Astrocyte (in vitro differentiated cells and primary cell): ENCODE measurements at regions not wholly inside any gene's neighbourhood (a gene's known extent, or its start where the extent isn't known, plus 50 kb on each side); places are given as distances from the start of the nearest gene placed in this dataset.

ENCODE experiments used
- DNase-seq: peaks from one replicate; pipeline ENCODE4 v3.0.0-alpha.2; 2010; ENCODE audit warnings: low read depth
- FAIRE-seq: peaks from 2 replicates; lab custom pipeline; 2011; peaks lifted over from hg19 to GRCh38; lab: Jason Lieb, UNC
- H2AFZ ChIP-seq: 2 replicates; pipeline ENCODE4 v1.6.0; 2012; ENCODE audit warnings: low read depth, low read length, inconsistent platforms
- H3K27ac ChIP-seq: 2 replicates; pipeline ENCODE4 v1.5.1; 2011; ENCODE audit warnings: low read depth, low read length, inconsistent platforms
- H3K27me3 ChIP-seq: 2 replicates; pipeline ENCODE4 v1.6.0; 2011; ENCODE audit warnings: low read length, inconsistent platforms; ENCODE audit not compliant: insufficient read depth
- H3K36me3 ChIP-seq: 2 replicates; pipeline ENCODE4 v1.5.1; 2011; ENCODE audit warnings: low read length, inconsistent platforms; ENCODE audit not compliant: insufficient read depth
- H3K4me1 ChIP-seq: 2 replicates; pipeline ENCODE4 v1.5.1; 2011; ENCODE audit warnings: low read length, inconsistent platforms; ENCODE audit not compliant: insufficient read depth
- H3K4me2 ChIP-seq: 2 replicates; pipeline ENCODE4 v1.6.0; 2012; ENCODE audit warnings: low read length, inconsistent platforms
- H3K4me3 ChIP-seq: 2 replicates; pipeline ENCODE4 v1.5.1; 2011; ENCODE audit warnings: low read depth, mild to moderate bottlenecking, low read length, inconsistent platforms; ENCODE audit not compliant: insufficient read depth
- H3K79me2 ChIP-seq: 2 replicates; pipeline ENCODE4 v1.6.0; 2012; ENCODE audit warnings: mild to moderate bottlenecking, low read length, inconsistent platforms; ENCODE audit not compliant: insufficient read depth
- H3K9ac ChIP-seq: 2 replicates; pipeline ENCODE4 v1.6.0; 2012; ENCODE audit warnings: mild to moderate bottlenecking, low read length, inconsistent platforms
- H3K9me3 ChIP-seq: 2 replicates; pipeline ENCODE4 v1.5.1; 2012; ENCODE audit warnings: low read depth, mild to moderate bottlenecking, low read length, inconsistent platforms; ENCODE audit not compliant: insufficient read depth
- H4K20me1 ChIP-seq: 2 replicates; pipeline ENCODE4 v1.6.0; 2012; ENCODE audit warnings: low read length, inconsistent platforms; ENCODE audit not compliant: insufficient read depth
- H3K27ac Mint-ChIP-seq: one replicate; pipeline ENCODE4 v1.8.0; 2021; ENCODE audit warnings: mild to moderate bottlenecking, mixed read lengths; ENCODE audit not compliant: unreplicated experiment
- H3K27me3 Mint-ChIP-seq: one replicate; pipeline ENCODE4 v1.8.0; 2021; ENCODE audit warnings: low read depth, mixed read lengths; ENCODE audit not compliant: unreplicated experiment
- H3K36me3 Mint-ChIP-seq: one replicate; pipeline ENCODE4 v1.8.0; 2021; ENCODE audit warnings: low read depth, mixed read lengths; ENCODE audit not compliant: unreplicated experiment
- H3K4me1 Mint-ChIP-seq: one replicate; pipeline ENCODE4 v1.8.0; 2021; ENCODE audit warnings: low read depth, mixed read lengths; ENCODE audit not compliant: unreplicated experiment
- H3K4me3 Mint-ChIP-seq: one replicate; pipeline ENCODE4 v1.8.0; 2021; ENCODE audit warnings: mild to moderate bottlenecking, moderate library complexity, mixed read lengths; ENCODE audit not compliant: unreplicated experiment
- H3K9me3 Mint-ChIP-seq: one replicate; pipeline ENCODE4 v1.8.0; 2021; ENCODE audit warnings: mild to moderate bottlenecking, mixed read lengths; ENCODE audit not compliant: unreplicated experiment
- EZH2 ChIP-seq: IDR thresholded peaks from 2 replicates; pipeline ENCODE4 v1.6.1; 2012; ENCODE audit warnings: mild to moderate bottlenecking, low read length, inconsistent platforms; ENCODE audit not compliant: insufficient read depth
- TF ChIP-seq, protein P1 (sequence below): IDR thresholded peaks from 2 replicates; pipeline ENCODE4 v1.5.1; 2011; ENCODE audit warnings: low read depth, mild to moderate bottlenecking, inconsistent platforms, low read length, moderate library complexity; ENCODE audit not compliant: insufficient read depth

DNA sequence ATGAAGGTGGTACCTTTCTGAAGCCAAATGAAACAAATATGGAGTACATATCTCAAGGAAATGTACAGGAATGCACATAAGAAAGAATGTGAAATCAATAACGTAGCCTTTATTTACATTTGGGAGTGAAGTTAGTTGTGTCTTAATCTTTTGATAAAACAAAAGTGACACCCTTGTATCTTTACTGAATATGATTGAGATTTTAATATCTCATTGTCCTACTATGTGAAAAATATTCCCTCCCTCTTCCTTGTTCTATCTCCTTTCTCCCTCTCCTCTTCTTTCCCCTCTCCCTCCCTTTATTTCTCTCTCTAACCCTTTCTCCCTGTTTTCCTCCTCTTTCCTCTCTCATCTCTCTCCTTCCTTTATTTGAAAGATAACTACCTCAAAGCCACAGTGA is 89.1 kb downstream of the PTCHD4 start:
- Histone ChIP-seq H3K9me3 (no peaks in the 10 kb centered on the region), H3K36me3 (no peaks in the 10 kb centered on the region), H3K4me1 (no peaks in the 10 kb centered on the region), H3K79me2 (no peaks in the 10 kb centered on the region), H3K9ac (no peak overlapping the region), H4K20me1 (no peaks in the 10 kb centered on the region), H3K4me3 (no peak overlapping the region), H3K4me2 (no peak overlapping the region), H2AFZ (no peak overlapping the region), H3K27ac (no peak overlapping the region), H3K27me3 (no peaks in the 10 kb centered on the region)
- H3K27me3 Mint-ChIP-seq = no peaks in the 10 kb centered on the region
- no peak for DNase-seq
- TF ChIP-seq, protein P1, sequence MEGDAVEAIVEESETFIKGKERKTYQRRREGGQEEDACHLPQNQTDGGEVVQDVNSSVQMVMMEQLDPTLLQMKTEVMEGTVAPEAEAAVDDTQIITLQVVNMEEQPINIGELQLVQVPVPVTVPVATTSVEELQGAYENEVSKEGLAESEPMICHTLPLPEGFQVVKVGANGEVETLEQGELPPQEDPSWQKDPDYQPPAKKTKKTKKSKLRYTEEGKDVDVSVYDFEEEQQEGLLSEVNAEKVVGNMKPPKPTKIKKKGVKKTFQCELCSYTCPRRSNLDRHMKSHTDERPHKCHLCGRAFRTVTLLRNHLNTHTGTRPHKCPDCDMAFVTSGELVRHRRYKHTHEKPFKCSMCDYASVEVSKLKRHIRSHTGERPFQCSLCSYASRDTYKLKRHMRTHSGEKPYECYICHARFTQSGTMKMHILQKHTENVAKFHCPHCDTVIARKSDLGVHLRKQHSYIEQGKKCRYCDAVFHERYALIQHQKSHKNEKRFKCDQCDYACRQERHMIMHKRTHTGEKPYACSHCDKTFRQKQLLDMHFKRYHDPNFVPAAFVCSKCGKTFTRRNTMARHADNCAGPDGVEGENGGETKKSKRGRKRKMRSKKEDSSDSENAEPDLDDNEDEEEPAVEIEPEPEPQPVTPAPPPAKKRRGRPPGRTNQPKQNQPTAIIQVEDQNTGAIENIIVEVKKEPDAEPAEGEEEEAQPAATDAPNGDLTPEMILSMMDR = no peak
- TF ChIP-seq EZH2 = no peak
- no peak overlapping the region for H3K4me3 Mint-ChIP-seq
- H3K36me3 Mint-ChIP-seq = peaks cover 4% of the 10 kb centered on the region
- H3K4me1 Mint-ChIP-seq = no peaks in the 10 kb centered on the region
- H3K27ac Mint-ChIP-seq = no peak overlapping the region
- H3K9me3 Mint-ChIP-seq = no peaks in the 10 kb centered on the region
- FAIRE-seq = no peak

DNA sequence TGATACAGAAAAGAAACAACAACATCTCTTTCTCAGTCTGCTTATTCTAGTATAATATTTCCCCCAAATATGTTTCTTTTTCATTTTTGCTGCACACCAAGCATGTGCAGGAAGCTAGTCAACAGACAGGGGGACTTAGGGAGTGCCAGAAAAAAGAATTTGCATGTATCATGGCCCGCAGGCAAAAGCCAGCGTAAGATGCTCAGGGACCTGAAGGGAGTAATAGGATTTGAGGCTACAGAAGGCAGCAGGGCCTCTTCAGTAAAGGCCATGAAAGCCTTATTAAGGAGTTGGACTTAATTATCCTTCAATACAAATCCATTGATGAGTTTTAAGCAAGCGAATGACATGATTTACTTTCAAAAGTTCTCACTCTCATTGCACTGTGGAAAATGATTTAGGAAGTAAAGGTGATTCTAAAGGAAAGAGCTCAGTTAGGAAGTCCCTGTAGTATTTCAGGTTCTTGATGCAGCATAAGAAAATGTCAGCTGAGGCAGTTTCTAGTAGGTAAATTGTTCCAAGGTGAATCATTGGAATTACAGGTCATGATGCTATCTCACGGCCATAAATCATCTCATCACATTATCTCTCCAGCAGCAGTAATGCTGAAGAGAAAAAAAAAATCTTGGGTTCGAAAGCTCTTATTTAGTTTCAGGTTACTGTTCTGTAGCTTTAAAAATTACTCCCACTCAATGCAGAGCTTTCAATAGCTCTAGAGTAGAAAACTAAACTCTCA is 94.8 kb downstream of the PTCHD4 start:
- H3K27ac ChIP-seq = no peak overlapping the region
- TF ChIP-seq, protein P1 = no peak
- no peak for TF ChIP-seq EZH2

DNA sequence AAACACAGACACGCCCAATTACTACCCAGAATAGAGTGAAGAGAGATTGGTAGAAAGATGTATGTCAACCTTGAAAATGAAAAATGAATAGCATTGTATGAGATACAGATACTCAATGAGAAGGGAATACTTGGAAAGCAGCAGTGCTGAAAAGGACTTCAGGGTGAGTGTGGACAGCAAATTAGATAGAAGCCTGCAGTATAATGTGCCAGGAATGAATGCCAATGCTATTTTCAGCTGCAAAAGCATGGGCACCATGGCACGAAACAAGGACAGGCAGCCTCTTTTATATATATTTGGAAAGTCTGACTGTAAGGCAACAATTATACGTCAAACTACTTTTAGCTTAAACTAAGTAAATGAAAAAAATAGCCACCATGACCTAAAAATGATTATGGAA is 118.2 kb downstream of the PTCHD4 start:
- TF ChIP-seq EZH2 = no peak
- TF ChIP-seq, protein P1 = no peak
- H3K27me3 ChIP-seq = no peaks in the 10 kb centered on the region
- H3K36me3 Mint-ChIP-seq = peaks cover 30% of the 10 kb centered on the region
- no peaks in the 10 kb centered on the region for H3K27me3 Mint-ChIP-seq
- no peaks in the 10 kb centered on the region for H4K20me1 ChIP-seq
- peaks cover 2% of the 10 kb centered on the region for H3K9me3 ChIP-seq
- no peak overlapping the region for H3K27ac Mint-ChIP-seq
- FAIRE-seq = no peak
- no peak overlapping the region for H3K27ac ChIP-seq
- no peak overlapping the region for H3K4me3 Mint-ChIP-seq
- no peaks in the 10 kb centered on the region for H3K36me3 ChIP-seq
- H2AFZ ChIP-seq = no peak overlapping the region
- H3K9me3 Mint-ChIP-seq = no peaks in the 10 kb centered on the region
- no peak overlapping the region for H3K4me2 ChIP-seq
- no peaks in the 10 kb centered on the region for H3K79me2 ChIP-seq
- no peak overlapping the region for H3K9ac ChIP-seq
- no peak overlapping the region for H3K4me3 ChIP-seq
- no peak for DNase-seq
- H3K4me1 Mint-ChIP-seq = no peaks in the 10 kb centered on the region
- H3K4me1 ChIP-seq = no peaks in the 10 kb centered on the region

More for the DNA sequence above, 94.8 kb downstream of the PTCHD4 start:
- H3K9me3 ChIP-seq = no peaks in the 10 kb centered on the region
- no peak overlapping the region for H3K4me3 ChIP-seq
- no peaks in the 10 kb centered on the region for H3K27me3 Mint-ChIP-seq
- H4K20me1 ChIP-seq = no peaks in the 10 kb centered on the region
- H3K9me3 Mint-ChIP-seq = peaks cover 3% of the 10 kb centered on the region
- no peaks in the 10 kb centered on the region for H3K79me2 ChIP-seq
- no peaks in the 10 kb centered on the region for H3K36me3 ChIP-seq
- H3K4me1 ChIP-seq = no peaks in the 10 kb centered on the region
- H3K36me3 Mint-ChIP-seq = peaks cover 3% of the 10 kb centered on the region
- no peak overlapping the region for H3K9ac ChIP-seq
- no peak for DNase-seq
- H3K4me1 Mint-ChIP-seq = peaks cover 5% of the 10 kb centered on the region
- FAIRE-seq = no peak
- H3K27me3 ChIP-seq = no peaks in the 10 kb centered on the region
- H3K27ac Mint-ChIP-seq = no peak overlapping the region
- no peak overlapping the region for H2AFZ ChIP-seq
- H3K4me3 Mint-ChIP-seq = no peak overlapping the region
- no peak overlapping the region for H3K4me2 ChIP-seq
